Ishikawa (cell line): ENCODE measurements at regions not wholly inside any gene's neighbourhood (a gene's known extent, or its start where the extent isn't known, plus 50 kb on each side); places are given as distances from the start of the nearest gene placed in this dataset.

Experiments
- CEBPB ChIP-seq: IDR thresholded peaks from 2 replicates; pipeline ENCODE4 v1.6.1; 2012
- CREB1 ChIP-seq: IDR thresholded peaks from 2 replicates; pipeline ENCODE4 v1.6.1; 2012; ENCODE audit warnings: low read depth
- EP300 ChIP-seq: IDR thresholded peaks from 2 replicates; pipeline ENCODE4 v1.6.1; 2012; ENCODE audit warnings: borderline replicate concordance
- FOXM1 ChIP-seq: IDR thresholded peaks from 2 replicates; pipeline ENCODE4 v1.6.1; 2012; ENCODE audit warnings: low read depth, borderline replicate concordance
- NFIC ChIP-seq: IDR thresholded peaks from 2 replicates; pipeline ENCODE4 v1.6.1; 2012
- RAD21 ChIP-seq: IDR thresholded peaks from 2 replicates; pipeline ENCODE4 v1.6.1; 2012; ENCODE audit warnings: low read depth
- REST ChIP-seq: IDR thresholded peaks from 2 replicates; pipeline ENCODE4 v1.6.1; 2012; ENCODE audit warnings: low read depth, mild to moderate bottlenecking
- TAF1 ChIP-seq: IDR thresholded peaks from 2 replicates; pipeline ENCODE4 v1.6.1; 2012; ENCODE audit warnings: low read depth, mild to moderate bottlenecking
- TCF12 ChIP-seq: IDR thresholded peaks from 2 replicates; pipeline ENCODE4 v1.6.1; 2012; ENCODE audit warnings: low read depth
- TEAD4 ChIP-seq: IDR thresholded peaks from 2 replicates; pipeline ENCODE4 v1.6.1; 2012
- YY1 ChIP-seq: IDR thresholded peaks from 2 replicates; pipeline ENCODE4 v1.6.1; 2012; ENCODE audit warnings: low read depth
- ZBTB7A ChIP-seq: IDR thresholded peaks from 2 replicates; pipeline ENCODE4 v1.6.1; 2012; ENCODE audit warnings: low read depth
- TF ChIP-seq, protein P1 (sequence below): IDR thresholded peaks from 2 replicates; pipeline ENCODE4 v1.6.1; 2012

GRCh38 chr19:31073485-31074198 lies 275.6 kb downstream of the TSHZ3 start:
- TF ChIP-seq RAD21 = no peak
- no peak for TF ChIP-seq TAF1
- no peak for TF ChIP-seq FOXM1
- no peak for TF ChIP-seq CEBPB

DNA sequence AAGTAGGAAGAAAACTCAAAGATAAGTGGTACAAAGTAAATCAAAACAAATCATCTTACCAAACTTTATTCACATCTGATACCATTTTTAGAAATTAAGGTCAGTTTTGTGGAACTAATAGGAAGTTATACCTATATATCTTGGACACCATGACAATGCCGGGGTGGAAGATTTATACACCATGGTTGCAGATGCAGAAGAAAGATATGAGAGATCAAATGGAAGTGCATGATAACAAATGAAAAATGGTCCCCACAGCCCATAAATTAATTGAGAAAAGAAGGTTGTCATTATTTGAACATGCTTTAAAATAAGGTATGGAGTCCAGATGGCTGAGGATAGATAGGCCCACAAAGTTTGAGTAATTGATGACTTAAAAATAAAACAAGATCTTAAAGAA lies 276.8 kb downstream of the TSHZ3 start:
- TF ChIP-seq YY1 (no peak), RAD21 (no peak), NFIC (no peak), TCF12 (no peak), ZBTB7A (no peak), TAF1 (no peak), REST (no peak), TEAD4 (no peak)
- TF ChIP-seq, protein P1, sequence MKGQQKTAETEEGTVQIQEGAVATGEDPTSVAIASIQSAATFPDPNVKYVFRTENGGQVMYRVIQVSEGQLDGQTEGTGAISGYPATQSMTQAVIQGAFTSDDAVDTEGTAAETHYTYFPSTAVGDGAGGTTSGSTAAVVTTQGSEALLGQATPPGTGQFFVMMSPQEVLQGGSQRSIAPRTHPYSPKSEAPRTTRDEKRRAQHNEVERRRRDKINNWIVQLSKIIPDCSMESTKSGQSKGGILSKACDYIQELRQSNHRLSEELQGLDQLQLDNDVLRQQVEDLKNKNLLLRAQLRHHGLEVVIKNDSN = no peak

- TF ChIP-seq REST (no peak), CEBPB (no peak), RAD21 (no peak)
These were observed 277.9 kb downstream of the TSHZ3 start for GRCh38 chr19:31071136-31071855.

DNA sequence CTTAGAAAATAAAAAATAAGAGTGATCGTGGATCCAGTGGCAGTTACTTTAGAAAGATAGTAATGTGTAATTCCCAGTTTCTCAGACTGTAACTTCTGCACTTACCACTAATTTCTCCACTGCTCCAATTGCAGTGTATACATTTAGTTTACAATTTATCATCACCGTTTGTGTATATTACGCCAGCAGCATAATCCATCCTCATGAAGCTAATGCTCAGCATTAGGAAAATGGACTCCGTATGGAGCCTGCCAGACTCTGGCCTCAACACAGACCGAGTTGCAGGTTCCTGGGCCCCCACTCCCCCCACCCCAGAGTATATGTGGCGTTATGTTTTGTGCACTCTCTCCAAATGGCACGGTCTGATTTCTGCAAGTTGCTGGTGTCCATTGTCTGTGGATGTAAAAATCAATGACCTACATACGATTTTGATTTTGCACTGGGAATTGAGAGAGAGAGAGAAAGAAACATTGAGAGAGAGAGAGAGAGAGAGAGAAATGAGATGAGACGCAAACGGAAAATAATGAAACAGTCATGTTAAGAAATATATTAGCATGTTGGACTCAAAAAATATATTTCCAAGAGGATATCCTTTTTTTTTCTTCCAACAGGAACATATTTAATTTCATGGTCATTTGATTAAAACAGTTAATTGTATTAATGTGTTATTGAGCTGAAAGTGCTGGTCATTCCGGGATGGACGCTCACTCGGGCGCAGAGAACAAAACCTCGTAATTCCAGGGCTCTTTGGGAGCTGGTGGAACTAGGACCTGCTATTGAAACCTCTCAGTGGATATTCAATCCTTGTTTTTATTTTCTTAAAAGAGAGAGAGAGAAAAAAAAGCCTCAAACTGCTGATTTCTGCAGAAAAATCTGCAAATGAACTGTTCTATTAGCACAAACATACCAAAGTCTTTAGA lies 278.8 kb downstream of the TSHZ3 start:
- TF ChIP-seq CEBPB = no peak
- no peak for TF ChIP-seq NFIC
- TF ChIP-seq REST = no peak
- TF ChIP-seq TEAD4 = no peak
- no peak for TF ChIP-seq YY1
- TF ChIP-seq, protein P1 = no peak
- TF ChIP-seq RAD21 = no peak
- TF ChIP-seq TAF1 = no peak
- no peak for TF ChIP-seq FOXM1

DNA sequence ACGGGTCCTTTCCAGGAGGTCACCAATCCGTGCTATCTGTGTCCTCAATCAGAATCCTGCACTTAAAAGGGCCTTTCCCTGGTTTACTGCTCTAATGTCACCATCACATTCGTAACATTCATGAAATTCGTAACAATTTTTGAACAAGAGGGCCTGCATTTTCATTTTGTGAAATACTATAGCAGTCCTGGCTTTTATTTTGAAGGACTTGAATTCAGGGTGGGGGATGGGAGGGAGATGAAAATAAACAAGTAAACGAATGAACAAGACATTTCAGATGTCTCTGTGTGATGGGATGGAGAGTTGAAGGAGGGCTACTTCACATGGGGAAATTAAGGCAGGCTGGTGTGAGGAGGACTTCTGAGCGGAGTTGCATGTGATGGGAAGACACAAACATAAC lies 281.0 kb downstream of the TSHZ3 start:
- TF ChIP-seq EP300 (no peak), CREB1 (no peak), YY1 (no peak)
